Astrocyte (in vitro differentiated cells and primary cell): ENCODE measurements at regions not wholly inside any gene's neighbourhood (a gene's known extent, or its start where the extent isn't known, plus 50 kb on each side); places are given as distances from the start of the nearest gene placed in this dataset.

Source experiments
- DNase-seq: peaks from one replicate; pipeline ENCODE4 v3.0.0-alpha.2; 2010; ENCODE audit warnings: low read depth
- FAIRE-seq: peaks from 2 replicates; lab custom pipeline; 2011; peaks lifted over from hg19 to GRCh38; lab: Jason Lieb, UNC
- H2AFZ ChIP-seq: 2 replicates; pipeline ENCODE4 v1.6.0; 2012; ENCODE audit warnings: low read depth, low read length, inconsistent platforms
- H3K27ac ChIP-seq: 2 replicates; pipeline ENCODE4 v1.5.1; 2011; ENCODE audit warnings: low read depth, low read length, inconsistent platforms
- H3K27me3 ChIP-seq: 2 replicates; pipeline ENCODE4 v1.6.0; 2011; ENCODE audit warnings: low read length, inconsistent platforms; ENCODE audit not compliant: insufficient read depth
- H3K36me3 ChIP-seq: 2 replicates; pipeline ENCODE4 v1.5.1; 2011; ENCODE audit warnings: low read length, inconsistent platforms; ENCODE audit not compliant: insufficient read depth
- H3K4me1 ChIP-seq: 2 replicates; pipeline ENCODE4 v1.5.1; 2011; ENCODE audit warnings: low read length, inconsistent platforms; ENCODE audit not compliant: insufficient read depth
- H3K4me2 ChIP-seq: 2 replicates; pipeline ENCODE4 v1.6.0; 2012; ENCODE audit warnings: low read length, inconsistent platforms
- H3K4me3 ChIP-seq: 2 replicates; pipeline ENCODE4 v1.5.1; 2011; ENCODE audit warnings: low read depth, mild to moderate bottlenecking, low read length, inconsistent platforms; ENCODE audit not compliant: insufficient read depth
- H3K79me2 ChIP-seq: 2 replicates; pipeline ENCODE4 v1.6.0; 2012; ENCODE audit warnings: mild to moderate bottlenecking, low read length, inconsistent platforms; ENCODE audit not compliant: insufficient read depth
- H3K9ac ChIP-seq: 2 replicates; pipeline ENCODE4 v1.6.0; 2012; ENCODE audit warnings: mild to moderate bottlenecking, low read length, inconsistent platforms
- H3K9me3 ChIP-seq: 2 replicates; pipeline ENCODE4 v1.5.1; 2012; ENCODE audit warnings: low read depth, mild to moderate bottlenecking, low read length, inconsistent platforms; ENCODE audit not compliant: insufficient read depth
- H4K20me1 ChIP-seq: 2 replicates; pipeline ENCODE4 v1.6.0; 2012; ENCODE audit warnings: low read length, inconsistent platforms; ENCODE audit not compliant: insufficient read depth
- H3K27ac Mint-ChIP-seq: one replicate; pipeline ENCODE4 v1.8.0; 2021; ENCODE audit warnings: mild to moderate bottlenecking, mixed read lengths; ENCODE audit not compliant: unreplicated experiment
- H3K27me3 Mint-ChIP-seq: one replicate; pipeline ENCODE4 v1.8.0; 2021; ENCODE audit warnings: low read depth, mixed read lengths; ENCODE audit not compliant: unreplicated experiment
- H3K36me3 Mint-ChIP-seq: one replicate; pipeline ENCODE4 v1.8.0; 2021; ENCODE audit warnings: low read depth, mixed read lengths; ENCODE audit not compliant: unreplicated experiment
- H3K4me1 Mint-ChIP-seq: one replicate; pipeline ENCODE4 v1.8.0; 2021; ENCODE audit warnings: low read depth, mixed read lengths; ENCODE audit not compliant: unreplicated experiment
- H3K4me3 Mint-ChIP-seq: one replicate; pipeline ENCODE4 v1.8.0; 2021; ENCODE audit warnings: mild to moderate bottlenecking, moderate library complexity, mixed read lengths; ENCODE audit not compliant: unreplicated experiment
- H3K9me3 Mint-ChIP-seq: one replicate; pipeline ENCODE4 v1.8.0; 2021; ENCODE audit warnings: mild to moderate bottlenecking, mixed read lengths; ENCODE audit not compliant: unreplicated experiment
- CTCF ChIP-seq: IDR thresholded peaks from 2 replicates; pipeline ENCODE4 v1.5.1; 2011; ENCODE audit warnings: low read depth, mild to moderate bottlenecking, inconsistent platforms, low read length, moderate library complexity; ENCODE audit not compliant: insufficient read depth
- EZH2 ChIP-seq: IDR thresholded peaks from 2 replicates; pipeline ENCODE4 v1.6.1; 2012; ENCODE audit warnings: mild to moderate bottlenecking, low read length, inconsistent platforms; ENCODE audit not compliant: insufficient read depth

DNA sequence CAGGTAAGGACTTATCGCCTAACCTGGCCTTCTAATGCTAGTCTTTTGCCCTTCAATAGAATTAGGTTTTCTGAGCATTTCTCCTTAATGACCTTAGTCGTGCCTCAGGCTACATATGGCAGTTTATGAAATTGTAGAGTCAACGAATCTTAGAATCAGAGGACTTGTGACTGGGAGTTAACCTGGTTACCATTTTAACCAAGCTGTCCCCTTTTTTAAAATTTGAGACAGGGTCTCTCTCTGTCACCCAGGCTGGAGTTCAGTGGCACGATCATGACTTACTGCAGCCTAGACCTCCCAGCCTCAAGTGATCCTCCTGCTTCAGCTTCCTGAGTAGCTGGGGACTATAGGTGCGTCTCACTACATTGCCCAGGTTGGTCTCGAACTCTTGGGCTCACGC lies 53.5 kb upstream of the DMRTB1 start:
- no peaks in the 10 kb centered on the region for H3K36me3 ChIP-seq
- peaks cover 18% of the 10 kb centered on the region for H3K27me3 ChIP-seq
- no peak overlapping the region for H3K27ac Mint-ChIP-seq
- H4K20me1 ChIP-seq = no peaks in the 10 kb centered on the region
- H3K36me3 Mint-ChIP-seq = no peaks in the 10 kb centered on the region
- no peak overlapping the region for H3K4me3 ChIP-seq
- H3K27ac ChIP-seq = no peak overlapping the region
- no peaks in the 10 kb centered on the region for H3K9me3 Mint-ChIP-seq
- peaks cover 6% of the 10 kb centered on the region for H3K9me3 ChIP-seq
- peaks cover 12% of the 10 kb centered on the region for H3K4me1 ChIP-seq
- H3K9ac ChIP-seq = no peak overlapping the region
- FAIRE-seq (no peak), DNase-seq (no peak)
- TF ChIP-seq CTCF (no peak), EZH2 (no peak)
- H3K4me2 ChIP-seq = no peak overlapping the region
- H3K27me3 Mint-ChIP-seq = peaks cover 17% of the 10 kb centered on the region
- H3K79me2 ChIP-seq = no peaks in the 10 kb centered on the region
- no peak overlapping the region for H3K4me3 Mint-ChIP-seq
- H2AFZ ChIP-seq = no peak overlapping the region
- peaks cover 19% of the 10 kb centered on the region for H3K4me1 Mint-ChIP-seq

DNA sequence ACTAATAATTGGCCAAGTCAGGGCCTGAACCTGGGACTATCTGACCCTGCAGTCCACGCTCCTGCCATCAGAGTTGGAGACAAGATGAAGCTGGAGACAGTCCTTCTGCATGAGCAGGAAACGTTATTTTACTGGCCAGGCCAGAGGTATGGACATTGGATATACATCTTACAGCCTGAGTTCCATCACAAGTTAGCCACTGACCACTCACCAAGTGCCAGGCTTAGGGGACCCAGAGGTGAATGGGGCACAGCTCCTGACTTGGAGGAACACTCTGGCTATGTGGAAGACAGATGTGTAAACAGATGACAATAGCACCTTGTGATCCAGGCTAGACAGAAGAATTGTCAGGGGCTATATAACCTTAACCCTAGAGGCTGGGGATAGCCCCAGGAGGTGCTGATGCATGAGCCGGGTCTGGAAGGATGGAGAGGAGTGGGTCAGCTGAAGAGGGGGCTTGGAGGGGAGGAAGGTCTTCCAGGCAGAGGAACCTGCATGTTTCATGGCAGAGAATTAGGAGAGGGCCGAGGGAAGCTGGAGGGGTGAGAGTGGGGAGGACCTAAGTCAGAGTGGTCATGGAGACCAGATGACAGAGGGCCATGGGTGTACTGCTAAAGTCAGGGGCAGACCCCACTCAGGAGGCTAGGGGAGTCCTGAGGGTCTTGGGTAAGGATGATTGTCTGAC lies 52.5 kb upstream of the DMRTB1 start:
- H3K79me2 ChIP-seq = no peaks in the 10 kb centered on the region
- no peaks in the 10 kb centered on the region for H3K36me3 Mint-ChIP-seq
- no peak overlapping the region for H3K27ac ChIP-seq
- peaks cover 18% of the 10 kb centered on the region for H3K27me3 ChIP-seq
- H3K4me3 Mint-ChIP-seq = no peak overlapping the region
- H3K4me1 ChIP-seq = peaks cover 18% of the 10 kb centered on the region
- H3K4me3 ChIP-seq = no peak overlapping the region
- no peak for TF ChIP-seq CTCF
- TF ChIP-seq EZH2 = no peak
- H3K9me3 ChIP-seq = peaks cover 6% of the 10 kb centered on the region
- no peak overlapping the region for H3K4me2 ChIP-seq
- H4K20me1 ChIP-seq = no peaks in the 10 kb centered on the region
- H3K27me3 Mint-ChIP-seq = peaks cover 17% of the 10 kb centered on the region
- H3K9me3 Mint-ChIP-seq = no peaks in the 10 kb centered on the region
- no peak for FAIRE-seq
- H3K4me1 Mint-ChIP-seq = peaks cover 21% of the 10 kb centered on the region
- DNase-seq = no peak
- H3K27ac Mint-ChIP-seq = peak overlapping the region; percentile 69
- H3K36me3 ChIP-seq = no peaks in the 10 kb centered on the region
- no peak overlapping the region for H2AFZ ChIP-seq
- H3K9ac ChIP-seq = no peak overlapping the region

DNA sequence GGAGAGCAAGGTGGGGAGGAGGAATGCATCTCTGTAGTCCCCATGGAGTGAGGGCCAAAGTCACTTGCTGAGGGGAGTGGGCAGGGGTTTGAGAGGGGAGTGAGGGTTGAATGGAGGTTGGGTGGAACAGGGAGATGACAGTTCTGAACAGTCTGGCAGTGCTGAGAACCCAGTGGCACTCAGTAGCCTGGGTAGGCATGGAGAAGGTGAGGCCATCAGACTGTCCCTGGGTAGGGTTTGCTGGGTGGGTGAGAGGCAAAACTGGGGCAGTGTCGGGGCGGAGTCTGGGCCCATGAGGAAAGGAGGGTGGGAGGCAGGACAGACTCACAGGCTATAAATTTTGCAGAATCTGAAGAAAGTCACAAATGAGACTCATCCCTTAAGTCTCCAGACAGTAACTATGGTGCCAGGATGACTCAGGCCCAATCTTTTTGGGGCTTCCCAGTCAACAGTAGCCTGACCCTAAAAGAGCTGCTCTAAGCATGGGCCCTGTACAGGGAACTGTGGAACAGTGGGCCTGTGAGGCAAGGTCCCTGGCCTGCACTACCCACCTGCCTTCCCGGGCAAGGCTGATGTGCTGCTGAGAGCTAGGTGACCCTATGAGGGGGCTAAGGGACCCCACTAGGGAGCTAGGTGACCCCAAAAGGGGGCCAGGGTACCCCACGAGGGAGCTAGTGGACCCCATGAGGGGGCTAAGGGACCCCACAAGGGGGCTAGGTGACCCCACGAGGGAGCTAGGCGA lies 51.0 kb upstream of the DMRTB1 start:
- Mint-ChIP-seq H3K27ac (no peak overlapping the region), H3K4me3 (peak overlapping the region; percentile 54), H3K27me3 (peaks cover 17% of the 10 kb centered on the region), H3K36me3 (no peaks in the 10 kb centered on the region), H3K4me1 (peaks cover 34% of the 10 kb centered on the region), H3K9me3 (no peaks in the 10 kb centered on the region)
- TF ChIP-seq CTCF = no peak
- TF ChIP-seq EZH2 = no peak
- no peak overlapping the region for H3K4me2 ChIP-seq
- no peak overlapping the region for H3K4me3 ChIP-seq
- H3K27ac ChIP-seq = no peak overlapping the region
- H3K27me3 ChIP-seq = peaks cover 18% of the 10 kb centered on the region
- FAIRE-seq (no peak), DNase-seq (no peak)
- no peaks in the 10 kb centered on the region for H3K9me3 ChIP-seq
- no peak overlapping the region for H2AFZ ChIP-seq
- H3K79me2 ChIP-seq = no peaks in the 10 kb centered on the region
- no peaks in the 10 kb centered on the region for H3K36me3 ChIP-seq
- peaks cover 2% of the 10 kb centered on the region for H4K20me1 ChIP-seq
- H3K9ac ChIP-seq = no peak overlapping the region
- peaks cover 33% of the 10 kb centered on the region for H3K4me1 ChIP-seq
